Neural cell (in vitro differentiated cells): ENCODE measurements at regions not wholly inside any gene's neighbourhood (a gene's known extent, or its start where the extent isn't known, plus 50 kb on each side); places are given as distances from the start of the nearest gene placed in this dataset.

Experiments used
- H2AFZ ChIP-seq: fragments of 200-600, 300-800 bp; sonication (generic), shearing (Covaris generic); 2 replicates; pipeline ENCODE4 v1.6.0; 2014; ENCODE audit warnings: low read depth, mild to moderate bottlenecking, antibody characterized with exemption, low read length, moderate library complexity
- H3F3A ChIP-seq: fragments of 200-600 bp; shearing (Covaris generic); 2 replicates; pipeline ENCODE4 v1.6.1; 2016; ENCODE audit warnings: mild to moderate bottlenecking, moderate library complexity, mixed read lengths, antibody characterized with exemption, low read length; ENCODE audit not compliant: insufficient read depth, poor library complexity, severe bottlenecking
- H3K27ac ChIP-seq: fragments of 200-600, 300-800 bp; sonication (generic), shearing (Covaris generic); 2 replicates; pipeline ENCODE4 v1.5.1; 2014; ENCODE audit warnings: mild to moderate bottlenecking, low read length, moderate library complexity
- H3K27me3 ChIP-seq: fragments of 300-800, 200-600 bp; sonication (generic), shearing (Covaris generic); 2 replicates; pipeline ENCODE4 v1.6.0; 2014; ENCODE audit warnings: mild to moderate bottlenecking, low read depth, low read length, moderate library complexity; ENCODE audit not compliant: insufficient read depth
- H3K36me3 ChIP-seq: fragments of 300-800, 200-600 bp; sonication (generic), shearing (Covaris generic); 2 replicates; pipeline ENCODE4 v1.5.1; 2014; ENCODE audit warnings: mild to moderate bottlenecking, antibody characterized with exemption, low read length, moderate library complexity; ENCODE audit not compliant: insufficient read depth
- H3K4me2 ChIP-seq: fragments of 300-800, 200-600 bp; sonication (generic), shearing (Covaris generic); 2 replicates; pipeline ENCODE4 v1.6.0; 2014; ENCODE audit warnings: mild to moderate bottlenecking, low read length
- H3K4me3 ChIP-seq: fragments of 300-800, 200-600 bp; sonication (generic), shearing (Covaris generic); 2 replicates; pipeline ENCODE4 v1.5.1; 2014; ENCODE audit warnings: mild to moderate bottlenecking, low read length, moderate library complexity
- H3K79me2 ChIP-seq: fragments of 200-600 bp; shearing (Covaris generic); replicated peaks from 2 replicates; pipeline ENCODE4 v1.6.0; 2014; ENCODE audit warnings: mild to moderate bottlenecking, low read length, moderate library complexity; ENCODE audit not compliant: insufficient read depth
- H3K9ac ChIP-seq: fragments of 300-800, 200-600 bp; sonication (generic), shearing (Covaris generic); 2 replicates; pipeline ENCODE4 v1.6.1; 2016; ENCODE audit warnings: mild to moderate bottlenecking, low read length, mixed read lengths
- H3K9me2 ChIP-seq: fragments of 200-600 bp; shearing (Covaris generic); 2 replicates; pipeline ENCODE4 v1.6.1; 2016; ENCODE audit warnings: mild to moderate bottlenecking, low read length, mixed read lengths; ENCODE audit not compliant: insufficient read depth
- H3K9me3 ChIP-seq: fragments of 200-600, 300-800 bp; sonication (generic), shearing (Covaris generic); 2 replicates; pipeline ENCODE4 v1.6.1; 2016; ENCODE audit warnings: mild to moderate bottlenecking, mixed run types, low read length, moderate library complexity, mixed read lengths
- H4K20me1 ChIP-seq: fragments of 200-600 bp; shearing (Covaris generic); 2 replicates; pipeline ENCODE4 v1.6.1; 2016; ENCODE audit warnings: mild to moderate bottlenecking, mixed run types; ENCODE audit not compliant: insufficient read depth
- EP300 ChIP-seq: fragments of 450-650 bp; conservative IDR thresholded peaks from 2 replicates; pipeline ENCODE4 v1.6.1; 2014; ENCODE audit warnings: antibody characterized with exemption, mild to moderate bottlenecking, moderate library complexity; ENCODE audit not compliant: poor library complexity, severe bottlenecking
- EZH2 ChIP-seq: fragments of 200-600, 300-800 bp; shearing (Covaris generic), sonication (generic); IDR thresholded peaks from 2 replicates; pipeline ENCODE4 v1.6.1; 2014; ENCODE audit warnings: antibody characterized with exemption, low read length, borderline replicate concordance, mild to moderate bottlenecking; ENCODE audit not compliant: insufficient read depth, poor library complexity, severe bottlenecking
- MXI1 ChIP-seq: fragments of 450-650 bp; conservative IDR thresholded peaks from 2 replicates; pipeline ENCODE4 v1.6.1; 2014; ENCODE audit warnings: antibody characterized with exemption, mild to moderate bottlenecking; ENCODE audit not compliant: poor library complexity, severe bottlenecking
- POLR2AphosphoS5 ChIP-seq: IDR thresholded peaks from 2 replicates; pipeline ENCODE4 v1.6.1; 2012
- RAD21 ChIP-seq: fragments of 450-650 bp; conservative IDR thresholded peaks from 2 replicates; pipeline ENCODE4 v1.6.1; 2014; ENCODE audit warnings: antibody characterized with exemption, mild to moderate bottlenecking, moderate library complexity
- REST ChIP-seq: IDR thresholded peaks from 2 replicates; pipeline ENCODE4 v1.6.1; 2012; ENCODE audit warnings: borderline replicate concordance
- SMC3 ChIP-seq: fragments of 450-650 bp; conservative IDR thresholded peaks from 2 replicates; pipeline ENCODE4 v1.6.1; 2014; ENCODE audit warnings: antibody characterized with exemption, mild to moderate bottlenecking, moderate library complexity; ENCODE audit not compliant: poor library complexity
- TAF1 ChIP-seq: IDR thresholded peaks from 2 replicates; pipeline ENCODE4 v1.6.1; 2012; ENCODE audit warnings: low read depth
- TF ChIP-seq, protein P1 (sequence below): fragments of 450-650 bp; IDR thresholded peaks from 2 replicates; pipeline ENCODE4 v1.5.1; 2014; ENCODE audit warnings: antibody characterized with exemption, mild to moderate bottlenecking, moderate library complexity; ENCODE audit not compliant: poor library complexity, severe bottlenecking

DNA sequence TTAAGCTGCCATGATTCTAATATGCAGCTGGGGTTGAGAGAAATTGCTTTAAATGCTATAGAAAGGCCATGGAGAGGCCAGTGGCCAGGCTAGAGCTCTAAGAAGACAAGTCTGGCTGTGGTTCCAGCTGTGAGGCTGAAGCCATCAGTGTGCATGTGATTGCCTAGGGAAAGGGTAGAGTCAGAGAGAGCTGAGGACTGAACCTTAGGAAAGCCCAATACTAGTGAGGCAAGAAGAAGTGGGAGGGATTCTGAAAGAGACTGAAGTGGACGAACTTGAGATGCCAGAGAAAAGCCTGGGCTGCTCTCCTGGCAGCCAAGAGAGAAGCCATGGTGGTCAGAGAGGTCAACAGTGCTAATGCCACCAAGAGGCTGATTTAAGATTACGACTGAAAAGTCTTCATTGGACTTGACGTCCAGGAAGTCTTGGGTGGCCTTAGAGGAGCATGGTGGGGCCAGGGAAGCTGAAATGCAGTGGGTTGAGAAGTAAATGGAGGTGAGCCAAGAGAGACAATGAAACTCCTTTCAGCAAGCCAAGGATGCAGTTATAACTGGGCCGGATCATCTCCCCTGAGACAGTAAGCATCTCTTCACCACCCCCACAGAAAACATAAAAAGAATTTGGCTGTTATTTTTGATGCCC, 133.2 kb downstream of the TMEM174 start:
- no peak overlapping the region for H3K4me3 ChIP-seq
- peaks cover 96% of the 10 kb centered on the region for H3K27me3 ChIP-seq
- no peak overlapping the region for H3K9ac ChIP-seq
- H3F3A ChIP-seq, result no peaks in the 10 kb centered on the region
- no peaks in the 10 kb centered on the region for H3K36me3 ChIP-seq
- H3K9me2 ChIP-seq, result no peaks in the 10 kb centered on the region
- no peaks in the 10 kb centered on the region for H3K79me2 ChIP-seq
- no peaks in the 10 kb centered on the region for H4K20me1 ChIP-seq
- TF ChIP-seq RAD21 (no peak), POLR2AphosphoS5 (no peak), MXI1 (no peak), REST (no peak), SMC3 (no peak), EZH2 (no peak), EP300 (no peak), TAF1 (no peak)
- TF ChIP-seq, protein P1, sequence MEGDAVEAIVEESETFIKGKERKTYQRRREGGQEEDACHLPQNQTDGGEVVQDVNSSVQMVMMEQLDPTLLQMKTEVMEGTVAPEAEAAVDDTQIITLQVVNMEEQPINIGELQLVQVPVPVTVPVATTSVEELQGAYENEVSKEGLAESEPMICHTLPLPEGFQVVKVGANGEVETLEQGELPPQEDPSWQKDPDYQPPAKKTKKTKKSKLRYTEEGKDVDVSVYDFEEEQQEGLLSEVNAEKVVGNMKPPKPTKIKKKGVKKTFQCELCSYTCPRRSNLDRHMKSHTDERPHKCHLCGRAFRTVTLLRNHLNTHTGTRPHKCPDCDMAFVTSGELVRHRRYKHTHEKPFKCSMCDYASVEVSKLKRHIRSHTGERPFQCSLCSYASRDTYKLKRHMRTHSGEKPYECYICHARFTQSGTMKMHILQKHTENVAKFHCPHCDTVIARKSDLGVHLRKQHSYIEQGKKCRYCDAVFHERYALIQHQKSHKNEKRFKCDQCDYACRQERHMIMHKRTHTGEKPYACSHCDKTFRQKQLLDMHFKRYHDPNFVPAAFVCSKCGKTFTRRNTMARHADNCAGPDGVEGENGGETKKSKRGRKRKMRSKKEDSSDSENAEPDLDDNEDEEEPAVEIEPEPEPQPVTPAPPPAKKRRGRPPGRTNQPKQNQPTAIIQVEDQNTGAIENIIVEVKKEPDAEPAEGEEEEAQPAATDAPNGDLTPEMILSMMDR, result no peak
- H3K4me2 ChIP-seq, result no peak overlapping the region
- no peak overlapping the region for H3K27ac ChIP-seq
- no peaks in the 10 kb centered on the region for H3K9me3 ChIP-seq
- no peak overlapping the region for H2AFZ ChIP-seq

GRCh38 chr5:73305386-73305785, 132.4 kb downstream of the TMEM174 start:
- Histone ChIP-seq H3K9me3 (no peaks in the 10 kb centered on the region), H4K20me1 (no peaks in the 10 kb centered on the region), H3F3A (no peaks in the 10 kb centered on the region), H3K4me2 (no peak overlapping the region), H2AFZ (no peak overlapping the region), H3K9me2 (no peaks in the 10 kb centered on the region), H3K79me2 (no peaks in the 10 kb centered on the region), H3K36me3 (no peaks in the 10 kb centered on the region), H3K27ac (no peak overlapping the region), H3K27me3 (peaks cover 96% of the 10 kb centered on the region), H3K4me3 (no peak overlapping the region), H3K9ac (no peak overlapping the region)
- TF ChIP-seq SMC3, result no peak
- TF ChIP-seq TAF1, result no peak
- no peak for TF ChIP-seq REST
- no peak for TF ChIP-seq MXI1
